A549 (cell line): ENCODE measurements at regions not wholly inside any gene's neighbourhood (a gene's known extent, or its start where the extent isn't known, plus 50 kb on each side); places are given as distances from the start of the nearest gene placed in this dataset.

Experiments used
- ATAC-seq, 2 experiments: fragments of 200-7000 bp in 1 of 2; fragments of >200 bp in 1 of 2; cut with Nextera tagmentation in 1 of 2; cut with Tn5 transposase in 1 of 2; 3 replicates each; pipeline versions ENCODE4 v1.8.0 to v1.9.1; 2018 to 2020; ENCODE audit warnings: mild to moderate bottlenecking in 1 of 2, moderate library complexity in 1 of 2
- CTCF ChIA-PET: fragments of 300-600 bp; sonication (Branson Sonifier 250); formaldehyde crosslinking; extraction: SDS; loops from one replicate; lab custom pipeline; 2021; ENCODE audit warnings: antibody characterized with exemption, inconsistent platforms; lab: Yijun Ruan, JAX
- POLR2A ChIA-PET: fragments of 350-600 bp; formaldehyde crosslinking; extraction: SDS; loops from one replicate; lab custom pipeline; 2021; ENCODE audit warnings: antibody characterized with exemption, inconsistent platforms; lab: Yijun Ruan, JAX
- DNase-seq, 2 experiments: peaks; one replicate each; pipeline versions ENCODE4 v3.0.0 to v3.0.0-alpha.2; 2011 to 2016; ENCODE audit warnings: low read depth in 1 of 2, low spot score in 1 of 2
- FAIRE-seq: peaks from 2 replicates; lab custom pipeline; 2011; peaks lifted over from hg19 to GRCh38; lab: Jason Lieb, UNC
- H3K27ac ChIP-seq, 2 experiments: fragments of >200 bp; sonication (Bioruptor Twin); formaldehyde crosslinking; 3 replicates each; pipeline ENCODE4 v1.5.1; 2016 to 2017
- H3K4me1 ChIP-seq: fragments of >200 bp; sonication (Bioruptor Twin); formaldehyde crosslinking; 3 replicates; pipeline ENCODE4 v1.6.1; 2016
- H3K4me2 ChIP-seq: fragments of >200 bp; sonication (Bioruptor Twin); formaldehyde crosslinking; 3 replicates; pipeline ENCODE4 v1.6.1; 2016
- H3K4me3 ChIP-seq: fragments of >200 bp; sonication (Bioruptor Twin); formaldehyde crosslinking; 3 replicates; pipeline ENCODE4 v1.5.1; 2016
- H3K9me3 ChIP-seq: fragments of >200 bp; sonication (Bioruptor Twin); formaldehyde crosslinking; 3 replicates; pipeline ENCODE4 v1.6.1; 2016
- BHLHE40 ChIP-seq: IDR thresholded peaks from 2 replicates; pipeline ENCODE4 v1.6.1; 2012; ENCODE audit warnings: low read depth, low read length, inconsistent platforms
- CBX2 ChIP-seq: fragments of 200-600 bp; sonication (generic); IDR thresholded peaks from 2 replicates; pipeline ENCODE4 v1.6.1; 2016; ENCODE audit warnings: low read depth, mild to moderate bottlenecking, borderline replicate concordance
- CBX8 ChIP-seq: fragments of 200-600 bp; sonication (generic); IDR thresholded peaks from 2 replicates; pipeline ENCODE4 v1.6.1; 2016
- CEBPB ChIP-seq, 2 experiments: fragments of >200 bp in 1 of 2; sonication (Bioruptor Twin) in 1 of 2; formaldehyde crosslinking in 1 of 2; IDR thresholded peaks; 2 replicates each; pipeline ENCODE4 v1.6.1; 2012 to 2016
- CHD2 ChIP-seq: fragments of 150-350 bp; IDR thresholded peaks from 2 replicates; pipeline ENCODE4 v1.6.1; 2014; ENCODE audit warnings: low read length; ENCODE audit not compliant: partially characterized antibody
- EP300 ChIP-seq, 2 experiments: fragments of >200 bp; sonication (Bioruptor Twin); formaldehyde crosslinking; IDR thresholded peaks; 2 replicates in 1 of 2; 3 replicates in 1 of 2; pipeline ENCODE4 v1.6.1; 2016 to 2017
- FOSB ChIP-seq: fragments of 250-450 bp; sonication (Bioruptor Pico); IDR thresholded peaks from 2 replicates; pipeline ENCODE4 v1.5.0; 2020; ENCODE audit warnings: mild to moderate bottlenecking, moderate library complexity
- FOSL2 ChIP-seq, 2 experiments: fragments of 450-650 bp in 1 of 2; fragments of >200 bp in 1 of 2; sonication (Bioruptor Twin) in 1 of 2; formaldehyde crosslinking; IDR thresholded peaks; 2 replicates each; pipeline versions ENCODE4 v1.5.0 to v1.6.1; 2016 to 2020; ENCODE audit warnings: mild to moderate bottlenecking in 1 of 2, moderate library complexity in 1 of 2
- GATA3 ChIP-seq: IDR thresholded peaks from 2 replicates; pipeline ENCODE4 v1.6.1; 2012; ENCODE audit warnings: borderline replicate concordance
- HES2 ChIP-seq: fragments of >200 bp; sonication (Bioruptor Twin); formaldehyde crosslinking; IDR thresholded peaks from 2 replicates; pipeline ENCODE4 v1.6.1; 2016
- HEYL ChIP-seq: fragments of 250-450 bp; sonication (Bioruptor Pico); IDR thresholded peaks from 2 replicates; pipeline ENCODE4 v1.8.0; 2021; ENCODE audit warnings: mild to moderate bottlenecking, moderate library complexity
- HOXA7 ChIP-seq: fragments of 250-450 bp; sonication (Bioruptor Pico); IDR thresholded peaks from 2 replicates; pipeline ENCODE4 v1.5.0; 2020; ENCODE audit warnings: mild to moderate bottlenecking, moderate library complexity
- JUNB ChIP-seq: fragments of >200 bp; sonication (Bioruptor Twin); formaldehyde crosslinking; IDR thresholded peaks from 2 replicates; pipeline ENCODE4 v1.6.1; 2016
- MAZ ChIP-seq: fragments of 150-350 bp; IDR thresholded peaks from 2 replicates; pipeline ENCODE4 v1.6.1; 2014; ENCODE audit warnings: antibody characterized with exemption, low read depth, low read length, borderline replicate concordance
- NR3C1 ChIP-seq: fragments of >200 bp; sonication (Bioruptor Twin); formaldehyde crosslinking; IDR thresholded peaks from 3 replicates; pipeline ENCODE4 v1.6.1; 2017
- POLR2A ChIP-seq: IDR thresholded peaks from 2 replicates; pipeline ENCODE4 v1.6.1; 2012; ENCODE audit warnings: mild to moderate bottlenecking, low read length
- POLR2AphosphoS2 ChIP-seq: conservative IDR thresholded peaks from 2 replicates; pipeline ENCODE4 v1.6.1; 2012; ENCODE audit warnings: low read length, improper control_type of control experiment, inconsistent platforms
- RCOR1 ChIP-seq: fragments of 150-350 bp; IDR thresholded peaks from 2 replicates; pipeline ENCODE4 v1.6.1; 2014; ENCODE audit warnings: antibody characterized with exemption, low read length, low read depth
- RFX5 ChIP-seq: fragments of 450-650 bp; IDR thresholded peaks from 2 replicates; pipeline ENCODE4 v1.7.1; 2014; ENCODE audit warnings: antibody characterized with exemption, mild to moderate bottlenecking, moderate library complexity
- SREBF2 ChIP-seq: fragments of 450-650 bp; IDR thresholded peaks from 2 replicates; pipeline ENCODE4 v1.6.1; 2014; ENCODE audit warnings: mild to moderate bottlenecking, moderate library complexity
- TFCP2L1 ChIP-seq: fragments of 250-450 bp; sonication (Bioruptor Pico); IDR thresholded peaks from 2 replicates; pipeline ENCODE4 v1.5.0; 2021; ENCODE audit warnings: mild to moderate bottlenecking
- TP53 ChIP-seq: fragments of 250-450 bp; sonication (Bioruptor Pico); IDR thresholded peaks from 2 replicates; pipeline ENCODE4 v1.5.0; 2021; ENCODE audit warnings: mild to moderate bottlenecking, moderate library complexity
- ZC3H11A ChIP-seq: fragments of 450-650 bp; IDR thresholded peaks from 2 replicates; pipeline ENCODE4 v1.6.1; 2014; ENCODE audit warnings: antibody characterized with exemption, mild to moderate bottlenecking
- ZFP36 ChIP-seq: fragments of 450-650 bp; IDR thresholded peaks from 2 replicates; pipeline ENCODE4 v1.6.1; 2014; ENCODE audit warnings: borderline replicate concordance; ENCODE audit not compliant: partially characterized antibody
- ZSCAN20 ChIP-seq: fragments of 250-450 bp; sonication (Bioruptor Pico); IDR thresholded peaks from 2 replicates; pipeline ENCODE4 v1.8.0; 2022; ENCODE audit warnings: mild to moderate bottlenecking, moderate library complexity
- WGBS: methylation state at CpG from one replicate; pipeline ENCODE4 v1.1.6; 2017; ENCODE audit errors: missing lambda C conversion rate; 5-methylcytosine and 5-hydroxymethylcytosine counted together
- TF ChIP-seq, protein P1 (sequence below): fragments of >200 bp; sonication (Bioruptor Twin); formaldehyde crosslinking; IDR thresholded peaks from 3 replicates; pipeline ENCODE4 v1.6.1; 2016
- TF ChIP-seq, protein P2 (sequence below): fragments of 200-600 bp; sonication (generic); IDR thresholded peaks from 2 replicates; pipeline ENCODE4 v1.6.1; 2016; ENCODE audit warnings: antibody characterized with exemption, mild to moderate bottlenecking, moderate library complexity
- TF ChIP-seq, protein P3 (sequence below): IDR thresholded peaks from 2 replicates; pipeline ENCODE4 v1.6.1; 2012; ENCODE audit warnings: low read depth, borderline replicate concordance
- TF ChIP-seq, protein P4 (sequence below): fragments of >200 bp; sonication (Bioruptor Twin); formaldehyde crosslinking; IDR thresholded peaks from 3 replicates; pipeline ENCODE4 v1.5.1; 2016
- TF ChIP-seq, protein P5 (sequence below): IDR thresholded peaks from 2 replicates; pipeline ENCODE4 v1.6.1; 2012

- no peak overlapping the region for H3K4me2 ChIP-seq
- CTCF ChIA-PET, result no interaction called here
- TF ChIP-seq GATA3 (no peak), TFCP2L1 (no peak), SREBF2 (no peak), FOSL2 (IDR thresholded peaks at IDR 0.05) (no peak), FOSL2 (CRISPR knock-in tag; IDR thresholded peaks at IDR 0.05) (no peak), HOXA7 (CRISPR knock-in tag) (no peak), MAZ (no peak), RCOR1 (no peak), BHLHE40 (no peak), TP53 (CRISPR knock-in tag) (no peak), POLR2A (no peak), EP300 (IDR thresholded peaks at IDR 0.05) (no peak), POLR2AphosphoS2 (no peak), CEBPB (IDR thresholded peaks at IDR 0.05) (no peak), ZC3H11A (no peak), CHD2 (no peak), HEYL (CRISPR knock-in tag) (no peak)
- TF ChIP-seq, protein P1, sequence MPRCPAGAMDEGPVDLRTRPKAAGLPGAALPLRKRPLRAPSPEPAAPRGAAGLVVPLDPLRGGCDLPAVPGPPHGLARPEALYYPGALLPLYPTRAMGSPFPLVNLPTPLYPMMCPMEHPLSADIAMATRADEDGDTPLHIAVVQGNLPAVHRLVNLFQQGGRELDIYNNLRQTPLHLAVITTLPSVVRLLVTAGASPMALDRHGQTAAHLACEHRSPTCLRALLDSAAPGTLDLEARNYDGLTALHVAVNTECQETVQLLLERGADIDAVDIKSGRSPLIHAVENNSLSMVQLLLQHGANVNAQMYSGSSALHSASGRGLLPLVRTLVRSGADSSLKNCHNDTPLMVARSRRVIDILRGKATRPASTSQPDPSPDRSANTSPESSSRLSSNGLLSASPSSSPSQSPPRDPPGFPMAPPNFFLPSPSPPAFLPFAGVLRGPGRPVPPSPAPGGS, result no peak
- TF ChIP-seq, protein P2, sequence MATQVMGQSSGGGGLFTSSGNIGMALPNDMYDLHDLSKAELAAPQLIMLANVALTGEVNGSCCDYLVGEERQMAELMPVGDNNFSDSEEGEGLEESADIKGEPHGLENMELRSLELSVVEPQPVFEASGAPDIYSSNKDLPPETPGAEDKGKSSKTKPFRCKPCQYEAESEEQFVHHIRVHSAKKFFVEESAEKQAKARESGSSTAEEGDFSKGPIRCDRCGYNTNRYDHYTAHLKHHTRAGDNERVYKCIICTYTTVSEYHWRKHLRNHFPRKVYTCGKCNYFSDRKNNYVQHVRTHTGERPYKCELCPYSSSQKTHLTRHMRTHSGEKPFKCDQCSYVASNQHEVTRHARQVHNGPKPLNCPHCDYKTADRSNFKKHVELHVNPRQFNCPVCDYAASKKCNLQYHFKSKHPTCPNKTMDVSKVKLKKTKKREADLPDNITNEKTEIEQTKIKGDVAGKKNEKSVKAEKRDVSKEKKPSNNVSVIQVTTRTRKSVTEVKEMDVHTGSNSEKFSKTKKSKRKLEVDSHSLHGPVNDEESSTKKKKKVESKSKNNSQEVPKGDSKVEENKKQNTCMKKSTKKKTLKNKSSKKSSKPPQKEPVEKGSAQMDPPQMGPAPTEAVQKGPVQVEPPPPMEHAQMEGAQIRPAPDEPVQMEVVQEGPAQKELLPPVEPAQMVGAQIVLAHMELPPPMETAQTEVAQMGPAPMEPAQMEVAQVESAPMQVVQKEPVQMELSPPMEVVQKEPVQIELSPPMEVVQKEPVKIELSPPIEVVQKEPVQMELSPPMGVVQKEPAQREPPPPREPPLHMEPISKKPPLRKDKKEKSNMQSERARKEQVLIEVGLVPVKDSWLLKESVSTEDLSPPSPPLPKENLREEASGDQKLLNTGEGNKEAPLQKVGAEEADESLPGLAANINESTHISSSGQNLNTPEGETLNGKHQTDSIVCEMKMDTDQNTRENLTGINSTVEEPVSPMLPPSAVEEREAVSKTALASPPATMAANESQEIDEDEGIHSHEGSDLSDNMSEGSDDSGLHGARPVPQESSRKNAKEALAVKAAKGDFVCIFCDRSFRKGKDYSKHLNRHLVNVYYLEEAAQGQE, result no peak
- TF ChIP-seq, protein P3, sequence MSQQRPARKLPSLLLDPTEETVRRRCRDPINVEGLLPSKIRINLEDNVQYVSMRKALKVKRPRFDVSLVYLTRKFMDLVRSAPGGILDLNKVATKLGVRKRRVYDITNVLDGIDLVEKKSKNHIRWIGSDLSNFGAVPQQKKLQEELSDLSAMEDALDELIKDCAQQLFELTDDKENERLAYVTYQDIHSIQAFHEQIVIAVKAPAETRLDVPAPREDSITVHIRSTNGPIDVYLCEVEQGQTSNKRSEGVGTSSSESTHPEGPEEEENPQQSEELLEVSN, result no peak
- TF ChIP-seq, all 56 proteins: peak for 0
- ATAC-seq (no peak), DNase-seq (no peak), FAIRE-seq (no peak)
- H3K4me3 ChIP-seq, result no peak overlapping the region
- POLR2A ChIA-PET, result no interaction called here
- no peak overlapping the region for H3K27ac ChIP-seq
- H3K4me1 ChIP-seq, result peaks cover 1% of the 10 kb centered on the region; the same call in 1 of the 3 replicates
- no peaks in the 10 kb centered on the region; the same call in 2 of the 3 replicates for H3K9me3 ChIP-seq
These were observed 572.8 kb upstream of the BTBD3 start for GRCh38 chr20:11344939-11345338.

DNA sequence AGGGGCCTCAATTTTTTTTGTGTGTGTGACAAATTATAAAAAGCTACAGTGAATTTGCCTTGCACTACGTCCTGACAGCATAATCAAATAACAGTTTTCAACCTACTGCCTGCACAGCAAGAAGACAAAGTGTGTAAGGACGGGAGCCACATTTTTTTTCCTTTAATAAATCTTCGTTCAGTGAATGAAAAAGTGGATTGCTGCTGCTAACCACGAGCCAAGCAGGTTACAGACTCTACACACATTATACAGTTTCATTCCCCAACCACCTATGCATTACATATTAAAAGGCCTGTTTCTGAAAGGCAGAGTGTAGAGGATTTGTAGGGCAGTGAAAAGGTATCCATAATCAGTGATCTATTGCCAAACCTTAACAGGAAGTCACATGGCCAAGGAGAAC, 570.0 kb upstream of the BTBD3 start:
- no peak for TF ChIP-seq ZFP36
- TF ChIP-seq HES2, result no peak
- TF ChIP-seq CBX2, result no peak
- no peak for TF ChIP-seq JUNB
- TF ChIP-seq MAZ, result no peak
- TF ChIP-seq HEYL (CRISPR knock-in tag), result no peak
- TF ChIP-seq POLR2AphosphoS2, result no peak
- no peak for TF ChIP-seq CBX8
- TF ChIP-seq, protein P4, sequence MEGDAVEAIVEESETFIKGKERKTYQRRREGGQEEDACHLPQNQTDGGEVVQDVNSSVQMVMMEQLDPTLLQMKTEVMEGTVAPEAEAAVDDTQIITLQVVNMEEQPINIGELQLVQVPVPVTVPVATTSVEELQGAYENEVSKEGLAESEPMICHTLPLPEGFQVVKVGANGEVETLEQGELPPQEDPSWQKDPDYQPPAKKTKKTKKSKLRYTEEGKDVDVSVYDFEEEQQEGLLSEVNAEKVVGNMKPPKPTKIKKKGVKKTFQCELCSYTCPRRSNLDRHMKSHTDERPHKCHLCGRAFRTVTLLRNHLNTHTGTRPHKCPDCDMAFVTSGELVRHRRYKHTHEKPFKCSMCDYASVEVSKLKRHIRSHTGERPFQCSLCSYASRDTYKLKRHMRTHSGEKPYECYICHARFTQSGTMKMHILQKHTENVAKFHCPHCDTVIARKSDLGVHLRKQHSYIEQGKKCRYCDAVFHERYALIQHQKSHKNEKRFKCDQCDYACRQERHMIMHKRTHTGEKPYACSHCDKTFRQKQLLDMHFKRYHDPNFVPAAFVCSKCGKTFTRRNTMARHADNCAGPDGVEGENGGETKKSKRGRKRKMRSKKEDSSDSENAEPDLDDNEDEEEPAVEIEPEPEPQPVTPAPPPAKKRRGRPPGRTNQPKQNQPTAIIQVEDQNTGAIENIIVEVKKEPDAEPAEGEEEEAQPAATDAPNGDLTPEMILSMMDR, result no peak
- TF ChIP-seq, protein P5, sequence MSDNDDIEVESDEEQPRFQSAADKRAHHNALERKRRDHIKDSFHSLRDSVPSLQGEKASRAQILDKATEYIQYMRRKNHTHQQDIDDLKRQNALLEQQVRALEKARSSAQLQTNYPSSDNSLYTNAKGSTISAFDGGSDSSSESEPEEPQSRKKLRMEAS, result no peak
- TF ChIP-seq NR3C1, result no peak
- TF ChIP-seq ZSCAN20, result no peak
- TF ChIP-seq FOSB (CRISPR knock-in tag), result no peak
- no peak for TF ChIP-seq RFX5
- TF ChIP-seq, all 56 proteins: peak for 0
- POLR2A ChIA-PET, result no interaction called here

More for the DNA sequence above, 570.0 kb upstream of the BTBD3 start:
- 60% methylated on average over 4 of the region's 4 CpGs for WGBS
- Histone ChIP-seq H3K4me1 (peaks cover 9% of the 10 kb centered on the region; the same call in 1 of the 3 replicates), H3K27ac (no peak overlapping the region), H3K4me2 (no peak overlapping the region), H3K9me3 (no peaks in the 10 kb centered on the region; the same call in 2 of the 3 replicates), H3K4me3 (no peak overlapping the region)
- CTCF ChIA-PET, result interaction anchor here (0.9 to 1.5 kb wide), 3 partner anchors 9 to 42 kb away, joined by 3 to 4 read pairs (median 4); no protein-coding TSS in a partner anchor
- ATAC-seq, result no peak
- FAIRE-seq, result no peak
- no peak for DNase-seq
